Kidney epithelial cell (primary cell): ENCODE measurements at regions not wholly inside any gene's neighbourhood (a gene's known extent, or its start where the extent isn't known, plus 50 kb on each side); places are given as distances from the start of the nearest gene placed in this dataset.

Experiments used
- DNase-seq: peaks from one replicate; pipeline ENCODE4 v3.0.0-alpha.2; 2010; ENCODE audit warnings: low read depth
- H3K27me3 ChIP-seq: 2 replicates; pipeline ENCODE4 v1.6.0; 2011; ENCODE audit warnings: low read length; ENCODE audit not compliant: control insufficient read depth, insufficient read depth
- H3K36me3 ChIP-seq: 2 replicates; pipeline ENCODE4 v1.5.1; 2011; ENCODE audit warnings: low read length; ENCODE audit not compliant: control insufficient read depth, insufficient read depth
- H3K4me3 ChIP-seq: 2 replicates; pipeline ENCODE4 v1.5.1; 2011; ENCODE audit warnings: low read depth, mild to moderate bottlenecking, control low read depth, low read length
- CTCF ChIP-seq: IDR thresholded peaks from 2 replicates; pipeline ENCODE4 v1.5.1; 2011; ENCODE audit warnings: mild to moderate bottlenecking, moderate library complexity, low read length, control low read depth, inconsistent platforms; ENCODE audit not compliant: insufficient read depth, poor library complexity, severe bottlenecking

- no peak for TF ChIP-seq CTCF
- Histone ChIP-seq H3K4me3 (no peak overlapping the region), H3K36me3 (no peaks in the 10 kb centered on the region), H3K27me3 (no peaks in the 10 kb centered on the region)
- DNase-seq: no peak
Measured at GRCh38 chr19:31986951-31987350, 358.5 kb upstream of the ZNF507 start.

- TF ChIP-seq CTCF: no peak
- no peak for DNase-seq
- Histone ChIP-seq H3K27me3 (no peaks in the 10 kb centered on the region), H3K4me3 (no peak overlapping the region), H3K36me3 (no peaks in the 10 kb centered on the region)
Measured at GRCh38 chr19:31988256-31988655, 357.2 kb upstream of the ZNF507 start.

GRCh38 chr19:31991984-31992655 is 353.3 kb upstream of the ZNF507 start:
- no peak for TF ChIP-seq CTCF
- no peak overlapping the region for H3K4me3 ChIP-seq
- no peak for DNase-seq
- no peaks in the 10 kb centered on the region for H3K27me3 ChIP-seq
- H3K36me3 ChIP-seq: no peaks in the 10 kb centered on the region

- no peaks in the 10 kb centered on the region for H3K36me3 ChIP-seq
- no peak for TF ChIP-seq CTCF
- no peak for DNase-seq
- H3K4me3 ChIP-seq: no peak overlapping the region
- no peaks in the 10 kb centered on the region for H3K27me3 ChIP-seq
Measured at GRCh38 chr19:31992750-31993149, 352.7 kb upstream of the ZNF507 start.

GRCh38 chr19:31995546-31995945 is 349.9 kb upstream of the ZNF507 start:
- Histone ChIP-seq H3K27me3 (no peaks in the 10 kb centered on the region), H3K36me3 (no peaks in the 10 kb centered on the region), H3K4me3 (no peak overlapping the region)
- no peak for TF ChIP-seq CTCF
- DNase-seq: no peak

GRCh38 chr19:32010071-32010470 is 335.3 kb upstream of the ZNF507 start:
- H3K36me3 ChIP-seq: no peaks in the 10 kb centered on the region
- no peak for DNase-seq
- TF ChIP-seq CTCF: no peak
- no peak overlapping the region for H3K4me3 ChIP-seq
- no peaks in the 10 kb centered on the region for H3K27me3 ChIP-seq
